ENCODE measurements at regions not wholly inside any gene's neighbourhood (a gene's known extent, or its start where the extent isn't known, plus 50 kb on each side); places are given as distances from the start of the nearest gene placed in this dataset.

DNA sequence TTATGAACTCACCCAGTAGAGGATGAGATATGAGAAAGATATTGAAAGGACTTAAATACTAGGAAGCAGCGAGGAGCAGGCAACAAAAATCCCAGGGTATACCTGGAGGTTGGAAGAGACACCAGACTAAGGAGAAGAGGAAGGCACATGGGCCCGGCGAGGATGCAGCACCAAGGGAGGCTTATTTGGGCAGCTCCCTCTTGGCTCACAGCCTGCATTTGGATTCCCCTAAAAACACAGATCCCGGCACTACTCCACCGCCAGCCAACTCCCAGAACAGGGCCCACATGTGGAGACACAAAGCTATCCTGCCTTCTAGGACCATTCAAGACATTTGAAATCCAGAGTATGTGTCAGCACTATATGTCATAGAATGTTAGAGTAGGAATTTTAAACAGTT lies 199.8 kb upstream of the FBXL7 start:
- Histone ChIP-seq H3K9me3 (no peaks in the 10 kb centered on the region), H3K4me1 (no peaks in the 10 kb centered on the region), H3K4me3 (no peak overlapping the region), H3K27ac (no peak overlapping the region), H3K36me3 (no peaks in the 10 kb centered on the region), H3K27me3 (no peaks in the 10 kb centered on the region)
- TF ChIP-seq POLR2A (IDR thresholded peaks at IDR 0.05): no peak
- TF ChIP-seq, protein P1, sequence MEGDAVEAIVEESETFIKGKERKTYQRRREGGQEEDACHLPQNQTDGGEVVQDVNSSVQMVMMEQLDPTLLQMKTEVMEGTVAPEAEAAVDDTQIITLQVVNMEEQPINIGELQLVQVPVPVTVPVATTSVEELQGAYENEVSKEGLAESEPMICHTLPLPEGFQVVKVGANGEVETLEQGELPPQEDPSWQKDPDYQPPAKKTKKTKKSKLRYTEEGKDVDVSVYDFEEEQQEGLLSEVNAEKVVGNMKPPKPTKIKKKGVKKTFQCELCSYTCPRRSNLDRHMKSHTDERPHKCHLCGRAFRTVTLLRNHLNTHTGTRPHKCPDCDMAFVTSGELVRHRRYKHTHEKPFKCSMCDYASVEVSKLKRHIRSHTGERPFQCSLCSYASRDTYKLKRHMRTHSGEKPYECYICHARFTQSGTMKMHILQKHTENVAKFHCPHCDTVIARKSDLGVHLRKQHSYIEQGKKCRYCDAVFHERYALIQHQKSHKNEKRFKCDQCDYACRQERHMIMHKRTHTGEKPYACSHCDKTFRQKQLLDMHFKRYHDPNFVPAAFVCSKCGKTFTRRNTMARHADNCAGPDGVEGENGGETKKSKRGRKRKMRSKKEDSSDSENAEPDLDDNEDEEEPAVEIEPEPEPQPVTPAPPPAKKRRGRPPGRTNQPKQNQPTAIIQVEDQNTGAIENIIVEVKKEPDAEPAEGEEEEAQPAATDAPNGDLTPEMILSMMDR (IDR thresholded peaks at IDR 0.05): no peak
- DNase-seq: no peak
- intact Hi-C loops (cut with DNase I; ENCODE audit: low total_unique reads): no loop called here

DNA sequence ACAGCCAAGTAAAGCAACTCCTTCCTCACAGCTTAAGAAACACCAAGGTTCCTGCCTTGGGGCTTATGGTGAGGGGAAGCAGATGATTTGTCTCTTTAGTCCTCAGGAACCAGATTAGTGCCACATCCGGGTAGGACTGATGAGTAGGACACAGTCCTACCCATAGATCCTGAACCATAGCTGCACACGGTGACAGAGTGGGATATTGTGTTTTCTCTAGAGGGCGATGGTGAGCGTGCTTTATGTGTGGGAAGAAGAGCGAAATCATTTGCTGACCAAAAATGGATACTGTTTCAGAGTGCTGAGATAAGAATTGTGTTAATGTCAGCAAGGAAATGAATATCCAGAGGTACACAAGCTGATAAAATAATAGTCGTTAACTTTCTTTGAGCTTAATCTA lies 209.0 kb upstream of the FBXL7 start:
- no peak for DNase-seq
- H3K27me3 ChIP-seq: no peaks in the 10 kb centered on the region
- H3K36me3 ChIP-seq: no peaks in the 10 kb centered on the region
- intact Hi-C loops (cut with DNase I; ENCODE audit: low total_unique reads): no loop called here
- H3K4me3 ChIP-seq: no peak overlapping the region
- no peak for TF ChIP-seq POLR2A (IDR thresholded peaks at IDR 0.05)
- TF ChIP-seq, protein P1 (IDR thresholded peaks at IDR 0.05): no peak
- no peaks in the 10 kb centered on the region for H3K4me1 ChIP-seq
- H3K27ac ChIP-seq: no peak overlapping the region
- H3K9me3 ChIP-seq: no peaks in the 10 kb centered on the region

DNA sequence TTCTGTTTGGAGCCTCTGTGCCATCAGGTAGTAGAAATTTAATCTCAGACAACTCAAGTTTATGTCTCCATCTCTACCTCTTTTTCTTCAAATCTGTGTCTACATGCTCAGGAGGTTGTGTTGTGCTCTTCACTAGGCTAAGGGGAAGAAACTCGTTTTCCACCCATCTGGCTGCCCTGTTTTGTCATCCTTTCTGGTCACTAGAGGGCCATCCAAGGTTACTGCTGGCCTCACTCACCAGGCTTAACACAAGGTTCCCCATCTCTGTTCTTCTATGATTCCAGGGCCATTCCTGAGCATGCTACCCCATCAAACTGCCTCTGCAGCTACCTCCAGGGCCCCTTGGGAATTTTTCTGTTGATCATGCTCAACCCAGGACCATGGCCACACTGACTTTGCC lies 213.3 kb upstream of the FBXL7 start:
- intact Hi-C loops (cut with DNase I; ENCODE audit: low total_unique reads): no loop called here
- TF ChIP-seq POLR2A (IDR thresholded peaks at IDR 0.05): no peak
- TF ChIP-seq, protein P1 (IDR thresholded peaks at IDR 0.05): no peak

DNA sequence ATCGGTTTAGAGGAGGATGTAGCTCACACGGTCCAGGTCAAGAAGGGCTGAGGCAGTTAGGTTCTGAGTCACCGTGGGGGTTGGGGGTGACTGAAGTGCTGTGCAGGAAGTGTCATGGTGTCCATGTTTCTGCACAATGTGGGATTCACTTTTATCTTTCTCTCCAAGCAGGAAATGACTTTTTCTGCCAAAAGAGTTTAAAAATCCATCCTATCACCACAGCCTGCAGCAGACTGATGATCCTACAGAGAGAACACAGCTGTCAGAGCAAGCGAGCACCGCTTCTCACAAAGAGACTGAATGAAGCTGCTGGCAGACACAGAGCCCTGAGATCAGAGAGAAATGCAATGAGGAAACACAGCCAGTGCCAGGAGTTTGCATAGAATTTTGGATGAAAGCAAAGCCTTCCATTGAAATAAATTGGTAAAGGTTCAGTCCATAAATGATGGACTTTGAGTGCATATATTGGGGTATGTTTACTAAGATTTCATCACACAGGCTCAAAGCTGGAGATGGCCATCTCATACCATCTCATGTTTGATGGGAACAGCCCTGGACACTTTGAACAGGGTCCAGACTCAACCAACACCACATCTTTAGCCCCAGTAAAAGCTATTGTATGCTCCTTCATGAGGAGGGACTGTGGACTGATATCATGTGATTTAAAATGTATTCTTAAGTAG lies 213.9 kb upstream of the FBXL7 start:
- Histone ChIP-seq H3K4me3 (no peak overlapping the region), H3K9me3 (no peaks in the 10 kb centered on the region)
- no peak for DNase-seq

More for the DNA sequence above, 213.3 kb upstream of the FBXL7 start:
- Histone ChIP-seq H3K9me3 (no peaks in the 10 kb centered on the region), H3K27me3 (no peaks in the 10 kb centered on the region), H3K27ac (no peak overlapping the region), H3K4me3 (no peak overlapping the region), H3K4me1 (no peaks in the 10 kb centered on the region), H3K36me3 (no peaks in the 10 kb centered on the region)
- DNase-seq: no peak

DNA sequence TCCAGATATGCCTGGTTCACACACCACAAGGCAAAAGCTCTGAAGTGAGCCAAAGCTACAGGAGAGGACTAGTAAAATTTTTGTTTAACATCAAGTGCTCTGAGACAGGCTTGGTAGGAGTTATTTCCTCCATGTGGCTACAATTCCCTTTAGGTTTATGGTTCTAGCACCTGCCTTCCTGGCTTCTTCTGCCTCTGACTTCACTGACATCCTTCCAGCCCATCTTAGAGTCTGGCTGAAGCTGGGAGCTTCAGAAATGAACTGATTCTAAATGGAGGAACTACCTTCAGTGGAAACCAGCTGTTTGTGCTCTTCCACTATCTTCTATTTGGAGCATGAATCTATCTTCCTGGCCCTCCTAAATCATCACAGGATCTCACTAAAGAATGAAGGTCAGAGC lies 215.3 kb upstream of the FBXL7 start:
- H3K4me3 ChIP-seq: no peak overlapping the region
- no peaks in the 10 kb centered on the region for H3K27me3 ChIP-seq
- TF ChIP-seq POLR2A (IDR thresholded peaks at IDR 0.05): no peak
- TF ChIP-seq, protein P1 (IDR thresholded peaks at IDR 0.05): no peak
- no peak overlapping the region for H3K27ac ChIP-seq
- intact Hi-C loops (cut with DNase I; ENCODE audit: low total_unique reads): no loop called here
- no peaks in the 10 kb centered on the region for H3K4me1 ChIP-seq
- no peak for DNase-seq
- no peaks in the 10 kb centered on the region for H3K9me3 ChIP-seq
- H3K36me3 ChIP-seq: no peaks in the 10 kb centered on the region

More for the DNA sequence above, 213.9 kb upstream of the FBXL7 start:
- Histone ChIP-seq H3K27ac (no peak overlapping the region), H3K27me3 (no peaks in the 10 kb centered on the region), H3K4me1 (no peaks in the 10 kb centered on the region), H3K36me3 (no peaks in the 10 kb centered on the region)
- intact Hi-C loops (cut with DNase I; ENCODE audit: low total_unique reads): no loop called here
- no peak for TF ChIP-seq POLR2A (IDR thresholded peaks at IDR 0.05)
- TF ChIP-seq, protein P1 (IDR thresholded peaks at IDR 0.05): no peak

Data from uterus (tissue), 3 donors.